ENCODE measurements at regions not wholly inside any gene's neighbourhood (a gene's known extent, or its start where the extent isn't known, plus 50 kb on each side); places are given as distances from the start of the nearest gene placed in this dataset.
A peak's percentile ranks its signal among the peaks of the same experiment; 100 is the strongest.

GRCh38 chr4:18278244-18278643 is 256.7 kb upstream of the LCORL start:
- DNase-seq = no peak

- DNase-seq = no peak
These were observed 241.3 kb upstream of the LCORL start for GRCh38 chr4:18262832-18263231.

- DNase-seq = no peak
These were observed 230.5 kb upstream of the LCORL start for GRCh38 chr4:18252052-18252451.

GRCh38 chr4:18250564-18250963 is 229.0 kb upstream of the LCORL start:
- no peak for DNase-seq

GRCh38 chr4:18248611-18249010 is 227.1 kb upstream of the LCORL start:
- DNase-seq = no peak

GRCh38 chr4:18247189-18247588 is 225.6 kb upstream of the LCORL start:
- DNase-seq = no peak

GRCh38 chr4:18242919-18243693 is 221.6 kb upstream of the LCORL start:
- DNase-seq = no peak

- DNase-seq = no peak
These were observed 220.2 kb upstream of the LCORL start for GRCh38 chr4:18241727-18242126.

- no peak for DNase-seq
These were observed 212.6 kb upstream of the LCORL start for GRCh38 chr4:18234108-18234507.

- no peak for DNase-seq
These were observed 210.2 kb upstream of the LCORL start for GRCh38 chr4:18231726-18232125.

GRCh38 chr4:18227880-18228279 is 206.3 kb upstream of the LCORL start:
- no peak for DNase-seq

GRCh38 chr4:18214411-18215055 is 193.0 kb upstream of the LCORL start:
- DNase-seq = peak; percentile 21

- DNase-seq = no peak
These were observed 192.1 kb upstream of the LCORL start for GRCh38 chr4:18213576-18214198.

- no peak for DNase-seq
These were observed 187.9 kb upstream of the LCORL start for GRCh38 chr4:18209448-18209847.

GRCh38 chr4:18203966-18204365 is 182.4 kb upstream of the LCORL start:
- no peak for DNase-seq

- no peak for DNase-seq
These were observed 180.9 kb upstream of the LCORL start for GRCh38 chr4:18202486-18202885.

GRCh38 chr4:18201885-18202284 is 180.3 kb upstream of the LCORL start:
- no peak for DNase-seq

- DNase-seq = no peak
These were observed 177.1 kb upstream of the LCORL start for GRCh38 chr4:18198653-18199052.

- no peak for DNase-seq
These were observed 175.9 kb upstream of the LCORL start for GRCh38 chr4:18197467-18197866.

- no peak for DNase-seq
These were observed 172.7 kb upstream of the LCORL start for GRCh38 chr4:18194278-18194677.

- DNase-seq = no peak
These were observed 171.3 kb upstream of the LCORL start for GRCh38 chr4:18192901-18193300.

GRCh38 chr4:18185491-18185890 is 163.9 kb upstream of the LCORL start:
- DNase-seq = no peak

- no peak for DNase-seq
These were observed 159.3 kb upstream of the LCORL start for GRCh38 chr4:18180892-18181291.

- no peak for DNase-seq
These were observed 158.6 kb upstream of the LCORL start for GRCh38 chr4:18180122-18180521.

Data from NCI-H510A treated with DMSO at 0.1 percent for 48 hours (cell line).